CD14-positive monocyte (primary cell): ENCODE measurements at regions not wholly inside any gene's neighbourhood (a gene's known extent, or its start where the extent isn't known, plus 50 kb on each side); places are given as distances from the start of the nearest gene placed in this dataset.

Source experiments
- DNase-seq, 3 donors: peaks; one replicate each; pipeline ENCODE4 v3.0.0-alpha.2; 2011 to 2022
- H2AFZ ChIP-seq: 2 replicates; pipeline ENCODE4 v1.6.0; 2012; ENCODE audit warnings: mild to moderate bottlenecking, low read depth, low read length, inconsistent platforms; ENCODE audit not compliant: insufficient read depth, poor library complexity, severe bottlenecking
- H3K27ac ChIP-seq, 2 donors: 1 replicate in 1 of 2; 2 replicates in 1 of 2; pipeline ENCODE4 v1.5.1; 2012 to 2013; ENCODE audit warnings: low read length in 2 of 2, control low read depth in 1 of 2, inconsistent platforms in 1 of 2, low read depth in 1 of 2, mild to moderate bottlenecking in 1 of 2
- H3K27me3 ChIP-seq, 2 donors: one replicate each; pipeline versions ENCODE4 v1.6.0 to v1.6.1; 2011 to 2013; ENCODE audit warnings: low read length in 2 of 2; ENCODE audit not compliant: control insufficient read depth in 2 of 2, insufficient read depth in 2 of 2
- H3K36me3 ChIP-seq, 2 donors: replicated peaks in 1 of 2; 1 replicate in 1 of 2; 2 replicates in 1 of 2; pipeline versions ENCODE4 v1.5.1 to v1.6.1; 2012 to 2013; ENCODE audit warnings: low read length in 2 of 2, control low read depth in 1 of 2, inconsistent platforms in 1 of 2, mild to moderate bottlenecking in 1 of 2; ENCODE audit not compliant: insufficient read depth in 2 of 2, control insufficient read depth in 1 of 2
- H3K4me1 ChIP-seq, 2 donors: 1 replicate in 1 of 2; 2 replicates in 1 of 2; pipeline versions ENCODE4 v1.5.1 to v1.6.1; 2012 to 2013; ENCODE audit warnings: low read length in 2 of 2, control low read depth in 1 of 2, inconsistent platforms in 1 of 2, mild to moderate bottlenecking in 1 of 2, moderate library complexity in 1 of 2; ENCODE audit not compliant: insufficient read depth in 2 of 2, control insufficient read depth in 1 of 2
- H3K4me2 ChIP-seq: replicated peaks from 2 replicates; pipeline ENCODE3; 2012; ENCODE audit warnings: low read length, moderate library complexity, mild to moderate bottlenecking; ENCODE audit not compliant: poor library complexity, severe bottlenecking; ENCODE audit errors: extremely low read depth
- H3K4me3 ChIP-seq, 3 experiments: fragments of 200-600 bp in 1 of 3; sonication (generic) in 1 of 3; replicated peaks in 1 of 3; 1 replicate in 2 of 3; 2 replicates in 1 of 3; pipeline ENCODE4 v1.5.1; 2011 to 2013; ENCODE audit warnings: low read length in 3 of 3, mild to moderate bottlenecking in 3 of 3, control low read depth in 2 of 3, low read depth in 2 of 3, inconsistent platforms in 1 of 3, moderate library complexity in 1 of 3
- H3K79me2 ChIP-seq: 2 replicates; pipeline ENCODE4 v1.6.0; 2012; ENCODE audit warnings: mild to moderate bottlenecking, control low read depth, inconsistent platforms, low read length, moderate library complexity; ENCODE audit not compliant: insufficient read depth
- H3K9ac ChIP-seq: 2 replicates; pipeline ENCODE4 v1.6.0; 2017; ENCODE audit warnings: low read length, mild to moderate bottlenecking; ENCODE audit not compliant: insufficient read depth, poor library complexity, severe bottlenecking
- H3K9me3 ChIP-seq, 2 donors: replicated peaks in 1 of 2; 1 replicate in 1 of 2; 2 replicates in 1 of 2; pipeline versions ENCODE4 v1.5.1 to v1.6.1; 2012 to 2013; ENCODE audit warnings: low read length in 2 of 2, control low read depth in 1 of 2; ENCODE audit not compliant: control insufficient read depth in 1 of 2, insufficient read depth in 1 of 2
- H4K20me1 ChIP-seq: 2 replicates; pipeline ENCODE4 v1.6.0; 2012; ENCODE audit warnings: mild to moderate bottlenecking, low read length, control low read depth, moderate library complexity; ENCODE audit not compliant: insufficient read depth
- H3K27ac Mint-ChIP-seq, 7 donors: one replicate each; pipeline ENCODE4 v1.8.0; 2020; ENCODE audit warnings: mild to moderate bottlenecking in 7 of 7, mixed read lengths in 7 of 7, moderate library complexity in 6 of 7, inconsistent platforms in 2 of 7
- H3K27me3 Mint-ChIP-seq, 3 donors: one replicate each; pipeline ENCODE4 v1.8.0; 2021 to 2022; ENCODE audit warnings: low read depth in 3 of 3, mild to moderate bottlenecking in 3 of 3, mixed read lengths in 3 of 3, moderate library complexity in 3 of 3, inconsistent platforms in 1 of 3
- H3K36me3 Mint-ChIP-seq, 2 donors: one replicate each; pipeline ENCODE4 v1.8.0; 2020; ENCODE audit warnings: mixed read lengths in 2 of 2, inconsistent platforms in 1 of 2, mild to moderate bottlenecking in 1 of 2
- H3K4me1 Mint-ChIP-seq: one replicate; pipeline ENCODE4 v1.8.0; 2020; ENCODE audit warnings: mild to moderate bottlenecking, mixed read lengths
- H3K4me3 Mint-ChIP-seq, 2 donors: one replicate each; pipeline ENCODE4 v1.8.0; 2020; ENCODE audit warnings: mild to moderate bottlenecking in 2 of 2, mixed read lengths in 2 of 2, moderate library complexity in 1 of 2
- H3K9me3 Mint-ChIP-seq, 7 donors: one replicate each; pipeline ENCODE4 v1.8.0; 2020 to 2022; ENCODE audit warnings: mixed read lengths in 7 of 7, mild to moderate bottlenecking in 6 of 7, moderate library complexity in 6 of 7, inconsistent platforms in 2 of 7
- CTCF ChIP-seq: fragments of 200-600 bp; IDR thresholded peaks from one replicate; pipeline ENCODE4 v1.8.0; 2022; ENCODE audit warnings: antibody characterized with exemption, mild to moderate bottlenecking
- WGBS: methylation state at CpG from one replicate; pipeline ENCODE4 v1.1.5; 2013; ENCODE audit warnings: missing lambda C conversion rate; ENCODE audit not compliant: insufficient coverage; 5-methylcytosine and 5-hydroxymethylcytosine counted together
- intact Hi-C, 2 donors: fragments of 100-400 bp; cut with micrococcal nuclease; formaldehyde crosslinking; loops; one replicate each; pipeline versions ENCODE4 v1.15.0 to v1.15.1; 2023

DNA sequence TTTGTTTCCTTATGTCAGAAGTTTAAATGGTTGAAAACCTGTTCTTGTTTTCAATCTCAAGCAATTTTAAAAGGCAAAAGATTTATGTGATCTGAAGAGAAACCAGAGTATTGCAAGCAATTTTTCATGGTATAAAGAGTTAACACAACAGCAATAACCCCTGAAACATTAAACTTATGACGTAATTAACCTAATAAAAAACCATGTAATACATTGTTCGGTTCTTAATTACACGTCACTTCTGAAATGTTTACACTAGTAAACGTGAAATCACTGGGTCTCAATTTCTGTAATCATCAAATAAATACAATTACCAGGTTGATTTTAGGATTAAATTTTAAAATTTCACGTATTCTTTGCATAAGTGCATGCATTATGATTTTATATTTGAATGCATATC is 914.5 kb downstream of the NLGN4X start:
- Histone ChIP-seq H3K9me3 (no peaks in the 10 kb centered on the region), H3K4me2 (no peak overlapping the region), H3K36me3 (no peaks in the 10 kb centered on the region), H3K4me1 (no peaks in the 10 kb centered on the region), H4K20me1 (no peaks in the 10 kb centered on the region), H3K9ac (no peak overlapping the region), H2AFZ (no peak overlapping the region), H3K27ac (no peak overlapping the region), H3K4me3 (no peak overlapping the region), H3K27me3 (no peaks in the 10 kb centered on the region), H3K79me2 (no peaks in the 10 kb centered on the region)
- DNase-seq: no peak
- TF ChIP-seq CTCF: no peak
- Mint-ChIP-seq H3K9me3 (peaks cover 0 to 3% (median 0%) of the 10 kb centered on the region in 7 donors), H3K36me3 (no peaks in the 10 kb centered on the region), H3K4me3 (no peak overlapping the region), H3K4me1 (no peaks in the 10 kb centered on the region), H3K27me3 (peaks cover 0 to 2% (median 0%) of the 10 kb centered on the region in 3 donors), H3K27ac (no peak overlapping the region)
- WGBS: no CpG with 5 or more reads among the region's 5 CpGs
- intact Hi-C loops: no loop called here

GRCh38 chrX:5307416-5307815 is 921.3 kb downstream of the NLGN4X start:
- DNase-seq: peak; percentile 3 to 50 (median 20)
- TF ChIP-seq CTCF: no peak
- Histone ChIP-seq H3K9me3 (peaks cover 0 to 10% of the 10 kb centered on the region in 2 donors), H3K36me3 (no peaks in the 10 kb centered on the region), H3K79me2 (no peaks in the 10 kb centered on the region), H4K20me1 (no peaks in the 10 kb centered on the region), H3K27me3 (no peaks in the 10 kb centered on the region), H3K4me3 (no peak overlapping the region), H3K4me1 (peaks cover 0 to 8% of the 10 kb centered on the region in 2 donors), H2AFZ (no peak overlapping the region), H3K9ac (no peak overlapping the region), H3K27ac (no peak overlapping the region), H3K4me2 (no peak overlapping the region)
- H3K4me3 Mint-ChIP-seq: no peak overlapping the region
- peaks cover 2% of the 10 kb centered on the region for H3K4me1 Mint-ChIP-seq
- H3K27ac Mint-ChIP-seq: peak overlapping the region in 6 of 7 donors; percentile 56 to 81 (median 74)
- WGBS: no CpG with 5 or more reads among the region's 2 CpGs
- peaks cover 0 to 5% (median 4%) of the 10 kb centered on the region in 7 donors for H3K9me3 Mint-ChIP-seq
- no peaks in the 10 kb centered on the region for H3K36me3 Mint-ChIP-seq
- intact Hi-C loops: no loop called here
- peaks cover 0 to 2% (median 0%) of the 10 kb centered on the region in 3 donors for H3K27me3 Mint-ChIP-seq
